Neutrophil (primary cell): ENCODE measurements at regions not wholly inside any gene's neighbourhood (a gene's known extent, or its start where the extent isn't known, plus 50 kb on each side); places are given as distances from the start of the nearest gene placed in this dataset.

Experiments
- H3K27ac ChIP-seq: fragments of 200-600 bp; sonication (generic); 2 replicates; pipeline ENCODE4 v1.5.1; 2016; ENCODE audit warnings: mild to moderate bottlenecking, moderate library complexity
- H3K27me3 ChIP-seq: fragments of 200-600 bp; sonication (generic); 2 replicates; pipeline ENCODE4 v1.6.0; 2016; ENCODE audit warnings: mild to moderate bottlenecking
- H3K36me3 ChIP-seq: fragments of 200-600 bp; sonication (generic); 2 replicates; pipeline ENCODE4 v1.5.1; 2017
- H3K4me1 ChIP-seq, 2 experiments: fragments of 200-600 bp in 1 of 2; sonication (generic) in 1 of 2; 1 replicate in 1 of 2; 2 replicates in 1 of 2; pipeline versions ENCODE4 v1.5.1 to v1.6.1; 2013 to 2016; ENCODE audit warnings: low read depth in 1 of 2, low read length in 1 of 2, mild to moderate bottlenecking in 1 of 2, moderate library complexity in 1 of 2; ENCODE audit not compliant: control insufficient read depth in 1 of 2, insufficient read depth in 1 of 2
- H3K4me3 ChIP-seq, 2 experiments: fragments of 200-600 bp in 1 of 2; sonication (generic) in 1 of 2; 1 replicate in 1 of 2; 2 replicates in 1 of 2; pipeline ENCODE4 v1.5.1; 2013 to 2016; ENCODE audit warnings: low read depth in 1 of 2, low read length in 1 of 2, mild to moderate bottlenecking in 1 of 2, moderate library complexity in 1 of 2
- H3K9me3 ChIP-seq: fragments of 200-600 bp; sonication (generic); 2 replicates; pipeline ENCODE4 v1.5.1; 2016
- CTCF ChIP-seq: fragments of 200-600 bp; sonication (generic); IDR thresholded peaks from 2 replicates; pipeline ENCODE4 v1.5.1; 2016; ENCODE audit warnings: antibody characterized with exemption

- peaks cover 93% of the 10 kb centered on the region for H3K27me3 ChIP-seq
- no peak overlapping the region for H3K4me3 ChIP-seq
- no peaks in the 10 kb centered on the region for H3K9me3 ChIP-seq
- no peaks in the 10 kb centered on the region for H3K36me3 ChIP-seq
- no peak overlapping the region for H3K27ac ChIP-seq
- peaks cover 0 to 4% of the 10 kb centered on the region in 2 experiments for H3K4me1 ChIP-seq
- TF ChIP-seq CTCF: no peak
Observed at GRCh38 chr20:40765814-40766480, 76.9 kb upstream of the MAFB start.

GRCh38 chr20:40766790-40767614, 78.0 kb upstream of the MAFB start:
- Histone ChIP-seq H3K9me3 (no peaks in the 10 kb centered on the region), H3K4me3 (no peak overlapping the region), H3K27me3 (peaks cover 95% of the 10 kb centered on the region), H3K36me3 (no peaks in the 10 kb centered on the region), H3K4me1 (peaks cover 0 to 7% of the 10 kb centered on the region in 2 experiments), H3K27ac (no peak overlapping the region)
- TF ChIP-seq CTCF: no peak

- H3K4me1 ChIP-seq: peaks cover 0 to 7% of the 10 kb centered on the region in 2 experiments
- no peaks in the 10 kb centered on the region for H3K9me3 ChIP-seq
- peaks cover 95% of the 10 kb centered on the region for H3K27me3 ChIP-seq
- no peaks in the 10 kb centered on the region for H3K36me3 ChIP-seq
- H3K4me3 ChIP-seq: no peak overlapping the region
- H3K27ac ChIP-seq: no peak overlapping the region
- TF ChIP-seq CTCF: no peak
Observed at GRCh38 chr20:40767615-40767924, 78.5 kb upstream of the MAFB start.

GRCh38 chr20:40768105-40768504, 79.1 kb upstream of the MAFB start:
- Histone ChIP-seq H3K27ac (no peak overlapping the region), H3K27me3 (peaks cover 97% of the 10 kb centered on the region), H3K4me3 (no peak overlapping the region), H3K36me3 (no peaks in the 10 kb centered on the region), H3K4me1 (peaks cover 0 to 7% of the 10 kb centered on the region in 2 experiments), H3K9me3 (no peaks in the 10 kb centered on the region)
- TF ChIP-seq CTCF: no peak

DNA sequence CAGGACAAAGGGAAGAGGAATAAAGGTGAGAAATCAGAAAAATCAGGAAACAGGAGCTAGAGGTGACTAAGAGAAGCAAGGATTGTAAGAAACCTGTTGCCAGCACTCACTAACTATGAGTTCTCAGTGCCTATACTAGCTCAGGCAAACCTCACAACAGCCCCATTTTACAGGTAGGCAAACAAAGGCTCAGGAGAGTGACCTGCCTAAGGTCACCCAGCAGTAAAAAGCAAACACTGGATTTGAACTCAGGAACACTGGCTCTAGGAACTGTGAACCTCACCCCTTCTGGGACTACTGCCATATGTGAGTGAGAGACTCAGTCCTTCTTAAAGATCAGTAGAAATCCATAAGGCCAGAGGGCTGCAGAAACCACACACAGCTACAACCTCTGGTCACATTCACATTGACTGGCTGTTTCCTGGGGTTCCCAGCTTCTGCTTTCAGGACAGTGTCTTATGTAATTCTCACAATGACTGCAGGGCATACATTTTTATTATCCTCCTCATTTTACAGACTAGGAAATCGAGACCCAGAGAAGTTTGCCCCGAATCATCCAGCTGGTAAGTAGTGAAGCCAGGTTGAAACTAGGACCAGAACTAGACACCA, 80.7 kb upstream of the MAFB start:
- Histone ChIP-seq H3K36me3 (no peaks in the 10 kb centered on the region), H3K4me3 (no peak overlapping the region), H3K4me1 (peaks cover 0 to 18% of the 10 kb centered on the region in 2 experiments), H3K27me3 (peaks cover 91% of the 10 kb centered on the region), H3K9me3 (no peaks in the 10 kb centered on the region), H3K27ac (no peak overlapping the region)
- TF ChIP-seq CTCF: no peak
